ENCODE measurements at regions not wholly inside any gene's neighbourhood (a gene's known extent, or its start where the extent isn't known, plus 50 kb on each side); places are given as distances from the start of the nearest gene placed in this dataset.

- Mint-ChIP-seq H3K4me3 (no peak overlapping the region), H3K27me3 (no peaks in the 10 kb centered on the region), H3K9me3 (peaks cover 4% of the 10 kb centered on the region), H3K4me1 (no peaks in the 10 kb centered on the region), H3K27ac (no peak overlapping the region), H3K36me3 (ENCODE audit: low read depth) (no peaks in the 10 kb centered on the region)
- no peak for DNase-seq
- ATAC-seq (ENCODE audit: low read depth) = no peak
- intact Hi-C loops (cut with micrococcal nuclease) = no loop called here
- ChIA-PET POLR2A (no interaction called here), CTCF (no interaction called here)
- no peak for TF ChIP-seq CTCF (IDR thresholded peaks at IDR 0.05)
Measured at GRCh38 chr14:29339494-29340172, 573.0 kb downstream of the FOXG1 start.

GRCh38 chr14:29348504-29348903 lies 579.1 kb downstream of the PRKD1 start:
- ChIA-PET CTCF (no interaction called here), POLR2A (no interaction called here)
- ATAC-seq (ENCODE audit: low read depth) = no peak
- Mint-ChIP-seq H3K4me3 (no peak overlapping the region), H3K27ac (no peak overlapping the region), H3K9me3 (no peaks in the 10 kb centered on the region), H3K4me1 (no peaks in the 10 kb centered on the region), H3K27me3 (no peaks in the 10 kb centered on the region), H3K36me3 (ENCODE audit: low read depth) (no peaks in the 10 kb centered on the region)
- intact Hi-C loops (cut with micrococcal nuclease) = no loop called here
- TF ChIP-seq CTCF (IDR thresholded peaks at IDR 0.05) = no peak
- DNase-seq = no peak

GRCh38 chr14:29350496-29350895 lies 577.2 kb downstream of the PRKD1 start:
- H3K4me3 Mint-ChIP-seq = no peak overlapping the region
- intact Hi-C loops (cut with micrococcal nuclease) = no loop called here
- DNase-seq = no peak
- no peak for TF ChIP-seq CTCF (IDR thresholded peaks at IDR 0.05)
- CTCF ChIA-PET = no interaction called here
- no peaks in the 10 kb centered on the region for H3K36me3 Mint-ChIP-seq (ENCODE audit: low read depth)
- no peaks in the 10 kb centered on the region for H3K4me1 Mint-ChIP-seq
- POLR2A ChIA-PET = no interaction called here
- no peak for ATAC-seq (ENCODE audit: low read depth)
- no peak overlapping the region for H3K27ac Mint-ChIP-seq
- no peaks in the 10 kb centered on the region for H3K9me3 Mint-ChIP-seq
- no peaks in the 10 kb centered on the region for H3K27me3 Mint-ChIP-seq

GRCh38 chr14:29351996-29352705 lies 575.5 kb downstream of the PRKD1 start:
- ATAC-seq (ENCODE audit: low read depth) (no peak), DNase-seq (no peak)
- Mint-ChIP-seq H3K4me1 (no peaks in the 10 kb centered on the region), H3K9me3 (no peaks in the 10 kb centered on the region), H3K4me3 (no peak overlapping the region), H3K36me3 (ENCODE audit: low read depth) (no peaks in the 10 kb centered on the region), H3K27me3 (no peaks in the 10 kb centered on the region), H3K27ac (no peak overlapping the region)
- intact Hi-C loops (cut with micrococcal nuclease) = no loop called here
- POLR2A ChIA-PET = no interaction called here
- CTCF ChIA-PET = no interaction called here
- no peak for TF ChIP-seq CTCF (IDR thresholded peaks at IDR 0.05)

- ChIA-PET CTCF (no interaction called here), POLR2A (no interaction called here)
- ATAC-seq (ENCODE audit: low read depth) (no peak), DNase-seq (no peak)
- no peaks in the 10 kb centered on the region for H3K9me3 Mint-ChIP-seq
- no peaks in the 10 kb centered on the region for H3K27me3 Mint-ChIP-seq
- intact Hi-C loops (cut with micrococcal nuclease) = no loop called here
- H3K4me1 Mint-ChIP-seq = no peaks in the 10 kb centered on the region
- no peak overlapping the region for H3K27ac Mint-ChIP-seq
- no peaks in the 10 kb centered on the region for H3K36me3 Mint-ChIP-seq (ENCODE audit: low read depth)
- no peak overlapping the region for H3K4me3 Mint-ChIP-seq
- TF ChIP-seq CTCF (IDR thresholded peaks at IDR 0.05) = no peak
Measured at GRCh38 chr14:29352706-29353080, 575.0 kb downstream of the PRKD1 start.

Data from activated B cell treated with CpG ODN at 0.5 μM for 24 hours (primary cell).